IPS DF 19.7 (cell line): ENCODE measurements at regions not wholly inside any gene's neighbourhood (a gene's known extent, or its start where the extent isn't known, plus 50 kb on each side); places are given as distances from the start of the nearest gene placed in this dataset.
A peak's percentile ranks its signal among the peaks of the same experiment; 100 is the strongest.

Experiments
- DNase-seq: peaks from one replicate; pipeline ENCODE4 v3.0.0-alpha.2; 2013; ENCODE audit warnings: low read depth, low spot score

- no peak for DNase-seq
These were observed 393.3 kb downstream of the KIF4B start for GRCh38 chr5:155406815-155407214.

- DNase-seq: no peak
These were observed 394.9 kb downstream of the KIF4B start for GRCh38 chr5:155408465-155408864.

GRCh38 chr5:155416765-155417164, 403.2 kb downstream of the KIF4B start:
- DNase-seq: no peak

DNA sequence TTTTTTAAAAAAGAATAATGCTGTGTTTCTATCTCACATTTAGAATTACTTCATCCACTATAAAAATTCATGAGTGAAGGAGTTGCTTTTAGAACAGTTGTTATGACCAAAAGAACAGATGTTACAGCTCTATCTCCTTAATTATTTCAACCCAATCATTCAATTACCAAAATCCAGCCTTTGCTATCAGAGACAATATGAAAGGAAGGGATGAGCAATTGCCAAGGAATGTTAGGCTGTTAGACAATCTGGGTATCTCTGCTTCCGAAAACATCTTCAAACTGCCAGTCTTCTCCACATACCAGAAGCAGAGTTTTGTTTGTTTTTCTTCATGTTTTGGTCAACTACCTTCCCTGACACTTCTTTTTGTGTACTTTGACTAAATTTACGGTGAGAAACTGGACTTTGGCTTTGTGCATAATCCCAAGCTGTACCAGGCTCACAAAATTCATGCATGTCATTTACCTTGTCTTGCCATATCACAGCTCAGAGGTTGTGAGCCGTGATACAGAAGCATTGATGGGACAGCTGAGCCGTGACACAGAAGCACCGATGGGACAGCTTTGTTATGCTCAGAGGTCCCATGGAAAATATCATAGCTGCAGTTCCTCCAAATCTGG, 405.5 kb downstream of the KIF4B start:
- no peak for DNase-seq

DNA sequence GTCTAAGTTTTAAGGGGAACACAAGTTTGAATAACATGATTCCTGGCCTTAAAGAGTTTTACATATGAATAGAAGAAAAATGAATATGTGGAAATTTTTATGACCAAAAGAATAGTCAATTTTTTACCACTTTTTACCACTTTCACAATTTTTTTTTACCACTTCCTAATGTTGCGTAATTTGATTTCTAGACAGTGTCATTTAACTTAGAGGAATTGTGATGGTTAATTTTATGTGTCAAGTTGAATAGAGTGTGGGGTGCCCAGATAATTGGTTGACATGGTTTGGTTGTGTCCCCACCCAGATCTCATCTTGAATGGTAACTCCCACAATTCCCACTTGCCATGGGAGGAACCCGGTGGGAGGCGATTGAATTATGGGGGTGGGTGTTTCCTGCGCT, 416.6 kb downstream of the KIF4B start:
- DNase-seq: no peak

- no peak for DNase-seq
These were observed 420.7 kb downstream of the KIF4B start for GRCh38 chr5:155434267-155434666.

DNA sequence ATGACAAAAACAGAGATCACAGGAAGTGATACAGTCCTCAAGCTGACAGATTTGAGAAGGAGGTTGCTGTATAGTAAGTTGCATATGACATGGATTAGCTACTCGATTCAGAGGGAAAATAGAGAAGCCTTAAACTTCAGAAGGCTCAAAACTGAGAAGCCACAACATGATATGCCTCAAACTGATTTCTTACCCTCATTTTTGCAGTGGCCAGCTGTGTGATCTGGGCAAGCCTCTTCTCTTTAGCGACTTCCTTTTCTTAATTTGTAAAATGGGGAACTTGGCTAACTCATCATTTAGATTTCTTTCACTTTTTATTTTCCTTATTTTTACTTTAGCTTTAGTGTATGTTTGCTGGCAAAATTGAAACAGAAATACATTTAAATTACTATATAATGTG, 421.1 kb downstream of the KIF4B start:
- DNase-seq: no peak

DNA sequence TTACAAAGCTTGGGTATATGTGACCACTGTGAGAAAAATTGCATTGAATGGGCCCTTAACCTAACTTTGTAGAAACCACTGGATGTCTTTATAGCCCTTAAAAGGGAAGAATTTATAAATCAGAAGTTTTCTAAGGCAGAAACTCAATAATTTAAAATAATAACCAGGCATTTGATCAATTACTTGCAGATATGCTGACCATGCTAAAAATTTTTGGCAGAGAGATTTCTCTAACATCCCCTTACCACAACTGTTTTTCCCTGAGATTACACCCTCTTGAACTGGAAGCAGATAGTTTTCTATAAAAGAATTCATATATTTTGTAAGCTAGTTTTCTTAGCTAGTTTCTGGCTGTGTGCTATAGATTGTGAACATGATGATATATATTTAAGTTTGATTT, 428.3 kb downstream of the KIF4B start:
- DNase-seq: no peak

DNA sequence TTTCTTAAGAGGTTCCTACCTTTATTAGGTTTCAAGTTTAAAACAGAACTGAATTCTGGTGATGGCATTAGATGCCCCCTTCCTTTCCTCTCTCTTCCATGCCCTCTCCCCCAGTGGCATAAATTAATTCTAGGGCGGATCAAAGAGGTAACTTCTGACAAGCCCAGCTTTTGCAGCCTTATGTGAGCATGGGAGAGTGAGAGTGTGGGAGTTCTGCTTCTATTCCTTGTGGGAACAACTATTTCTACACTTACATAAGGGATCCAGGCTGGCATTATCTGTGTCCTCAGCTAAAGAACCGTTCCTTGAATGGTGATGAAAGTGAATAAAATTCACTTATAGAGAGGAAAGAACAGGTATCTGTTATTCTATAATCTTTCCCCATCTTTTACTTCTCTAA, 437.6 kb downstream of the KIF4B start:
- DNase-seq: no peak

GRCh38 chr5:155455791-155456514, 442.4 kb downstream of the KIF4B start:
- no peak for DNase-seq

DNA sequence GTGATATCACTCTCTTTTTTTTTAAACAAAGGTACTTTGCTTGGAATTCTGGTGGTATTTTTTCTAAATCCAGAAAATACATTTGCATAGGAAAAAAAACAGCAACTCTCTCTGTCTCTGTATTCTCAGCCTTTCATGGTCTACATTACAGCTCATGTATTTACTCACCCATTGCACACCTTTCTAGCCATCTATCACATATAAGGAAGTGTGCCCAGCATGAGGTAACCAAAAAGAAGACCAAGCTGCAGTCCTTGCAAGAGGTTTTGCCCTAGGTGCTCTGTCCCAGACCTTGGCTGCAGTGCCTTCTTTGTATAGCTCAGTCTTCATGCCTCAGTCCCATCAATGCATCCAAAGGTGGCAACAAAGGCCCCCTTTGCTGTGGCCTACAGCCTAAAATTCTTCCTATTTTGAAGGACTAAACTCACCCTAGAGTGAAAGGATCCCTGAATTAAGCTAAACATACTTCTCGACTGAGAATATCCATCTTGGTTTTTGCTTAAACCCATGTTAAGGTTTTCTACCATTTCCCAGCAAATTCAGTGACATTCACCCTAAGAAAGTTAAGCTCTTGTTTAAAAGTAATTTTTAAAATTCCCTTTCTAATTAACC, 446.4 kb downstream of the KIF4B start:
- DNase-seq: no peak

GRCh38 chr5:155460501-155460931, 447.0 kb downstream of the KIF4B start:
- no peak for DNase-seq

GRCh38 chr5:155461304-155461703, 447.7 kb downstream of the KIF4B start:
- DNase-seq: no peak

DNA sequence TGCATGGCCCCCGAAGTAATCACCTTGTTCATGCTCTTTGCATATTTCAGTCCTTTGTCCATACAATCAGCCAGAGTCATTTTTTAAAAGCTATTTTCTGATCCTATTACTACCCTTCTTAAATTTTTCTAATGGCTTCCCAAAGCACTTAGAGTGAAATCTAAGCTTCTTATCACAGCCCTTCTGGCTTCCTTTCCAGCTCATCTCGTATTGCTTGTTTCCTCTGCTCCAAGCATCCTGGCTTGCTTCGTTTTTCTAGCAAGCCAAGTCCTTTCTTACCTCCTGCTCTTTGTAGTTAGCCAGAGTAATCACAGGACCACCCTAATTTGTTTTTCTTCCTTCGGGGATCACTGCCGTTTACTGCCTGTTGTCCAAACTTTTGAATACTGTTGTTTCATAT, 453.3 kb downstream of the KIF4B start:
- DNase-seq: no peak

GRCh38 chr5:155471027-155471426, 457.5 kb downstream of the KIF4B start:
- no peak for DNase-seq

- DNase-seq: no peak
These were observed 459.2 kb downstream of the KIF4B start for GRCh38 chr5:155472780-155473179.

- DNase-seq: peak; percentile 25
These were observed 461.8 kb downstream of the KIF4B start for GRCh38 chr5:155475318-155475717.

- no peak for DNase-seq
These were observed 467.2 kb downstream of the KIF4B start for GRCh38 chr5:155480731-155481131.

DNA sequence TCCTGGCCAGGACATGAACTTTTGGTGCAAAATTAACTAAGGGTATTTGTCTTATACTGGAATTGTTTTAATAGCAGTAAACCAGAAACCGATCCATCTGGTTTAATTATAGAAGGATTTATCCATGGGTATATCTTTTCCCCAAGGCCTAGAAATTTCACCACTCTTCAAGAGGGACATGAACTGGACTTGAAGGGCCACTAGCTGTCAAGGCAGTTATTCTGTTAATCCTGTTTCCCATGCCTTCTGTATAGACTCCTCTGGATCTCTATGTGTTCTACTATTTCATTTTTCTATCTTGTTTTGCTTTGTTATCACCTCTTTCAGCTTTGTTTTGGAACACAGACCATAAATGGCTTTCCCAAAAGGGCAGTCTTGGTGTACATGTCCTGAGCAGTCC, 467.6 kb downstream of the KIF4B start:
- DNase-seq: no peak

GRCh38 chr5:155482428-155482827, 468.9 kb downstream of the KIF4B start:
- DNase-seq: no peak

DNA sequence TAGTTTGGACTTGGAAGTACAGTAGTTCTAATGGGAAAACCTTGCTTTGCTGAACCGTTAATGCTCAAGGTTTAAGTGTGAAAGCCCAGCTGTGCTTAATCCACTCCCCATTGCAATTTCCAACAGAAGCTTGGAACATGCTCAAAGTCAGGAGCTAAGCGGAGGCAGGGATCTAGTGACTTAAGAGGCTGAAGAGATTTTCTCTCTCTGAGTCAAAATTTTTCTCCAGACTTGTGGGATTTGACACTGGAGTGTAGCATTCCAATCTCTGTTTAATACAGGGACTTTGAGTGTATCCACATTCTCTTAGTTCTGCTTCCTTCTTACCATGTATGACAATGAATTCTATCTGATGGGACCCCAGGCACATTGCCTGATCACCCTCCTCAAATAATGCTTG, 471.8 kb downstream of the KIF4B start:
- no peak for DNase-seq

DNA sequence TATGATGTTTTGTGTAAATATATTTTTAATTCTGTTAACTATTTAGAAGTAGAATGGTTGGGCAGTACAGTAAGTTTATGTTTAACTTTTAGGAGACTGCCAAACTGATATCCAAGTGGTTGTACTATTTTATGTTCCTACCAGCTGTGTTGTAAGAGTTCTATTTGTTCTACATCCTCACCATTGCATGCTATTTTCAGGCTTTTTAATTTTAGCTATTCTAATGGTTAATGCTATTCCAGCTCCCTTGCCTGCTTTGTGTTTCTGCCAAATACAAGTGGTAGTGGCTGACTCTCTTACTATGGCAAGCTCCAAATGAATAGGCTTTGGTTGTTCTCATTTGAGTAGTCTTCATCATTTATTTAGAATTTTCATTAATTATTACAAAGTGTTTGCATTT, 476.4 kb downstream of the KIF4B start:
- DNase-seq: no peak

DNA sequence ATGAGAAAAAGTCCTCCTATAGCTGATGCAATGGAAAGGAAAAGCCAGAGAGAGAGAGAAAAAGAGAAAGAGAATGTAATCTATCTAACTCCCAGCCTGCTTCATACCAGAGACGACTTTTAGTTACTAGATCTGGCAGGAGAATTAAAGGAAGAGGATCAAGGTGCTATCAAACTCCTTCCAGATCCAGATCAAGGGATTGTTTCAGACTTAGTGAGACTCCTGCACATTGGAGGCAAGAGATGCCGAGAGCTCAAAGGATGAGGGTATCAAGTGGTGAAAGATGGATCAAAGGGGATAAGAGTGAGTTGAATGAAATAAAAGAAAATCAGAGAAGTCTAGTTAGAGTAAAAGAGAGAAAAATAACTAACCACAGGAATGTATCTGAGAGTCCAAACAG, 478.6 kb downstream of the KIF4B start:
- DNase-seq: no peak
